GM19455 (cell line): ENCODE measurements at regions not wholly inside any gene's neighbourhood (a gene's known extent, or its start where the extent isn't known, plus 50 kb on each side); places are given as distances from the start of the nearest gene placed in this dataset.
"Not testable (repeated sequence)": the region's sequence is repeated elsewhere in the genome, so short reads cannot be mapped to it uniquely, and the experiment has no call there.

Experiments used
- ATAC-seq: cut with Tn5 transposase; IDR thresholded peaks from one replicate; pipeline ENCODE4 v1.9.1; 2021; ENCODE audit not compliant: unreplicated experiment

DNA sequence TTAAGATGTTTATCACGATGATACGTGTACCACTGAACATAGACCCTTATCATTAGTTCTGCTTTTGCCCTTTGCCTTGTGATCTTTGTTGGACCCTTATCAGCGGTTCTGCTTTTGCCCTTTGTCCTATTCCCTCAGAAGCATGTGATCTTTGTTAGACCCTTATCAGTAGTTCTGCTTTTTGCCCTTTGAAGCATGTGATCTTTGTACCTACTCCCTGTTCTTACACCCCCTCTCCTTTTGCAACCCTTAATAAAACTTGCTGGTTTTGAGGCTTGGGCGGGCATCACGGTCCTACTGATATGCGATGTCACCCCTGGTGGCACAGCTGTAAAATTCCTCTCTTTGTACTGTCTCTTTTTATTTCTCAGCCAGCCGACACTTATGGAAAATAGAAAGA lies 117.0 kb downstream of the SDHAF3 start:
- not testable (repeated sequence) for ATAC-seq

DNA sequence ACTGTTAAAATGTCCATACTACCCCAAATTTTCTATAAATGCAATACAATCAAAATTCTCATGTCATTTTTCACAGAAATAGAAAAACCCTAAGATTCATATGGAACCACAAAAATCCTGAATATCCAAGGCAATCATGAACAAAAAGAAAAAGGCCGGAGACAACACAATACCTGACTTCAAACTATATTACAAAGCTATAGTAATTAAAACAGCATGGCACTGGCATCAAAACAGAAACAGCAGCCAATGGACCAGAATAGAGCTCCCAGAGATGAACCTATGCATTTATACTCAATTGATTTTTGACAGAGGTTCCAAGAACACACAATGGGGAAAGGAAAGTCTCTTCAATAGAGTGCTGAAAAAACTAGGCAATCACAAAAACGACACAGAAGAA lies 128.8 kb downstream of the SDHAF3 start:
- no peak for ATAC-seq

DNA sequence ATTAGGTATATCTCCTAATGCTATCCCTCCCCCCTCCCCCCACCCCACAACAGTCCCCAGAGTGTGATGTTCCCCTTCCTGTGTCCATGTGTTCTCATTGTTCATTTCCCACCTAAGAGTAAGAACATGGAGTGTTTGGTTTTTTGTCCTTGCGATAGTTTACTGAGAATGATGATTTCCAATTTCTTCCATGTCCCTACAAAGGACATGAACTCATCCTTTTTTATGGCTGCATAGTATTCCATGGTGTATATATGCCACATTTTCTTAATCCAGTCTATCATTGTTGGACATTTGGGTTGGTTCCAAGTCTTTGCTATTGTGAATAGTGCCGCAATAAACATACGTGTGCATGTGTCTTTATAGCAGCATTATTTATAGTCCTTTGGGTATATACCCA lies 140.7 kb downstream of the SDHAF3 start:
- ATAC-seq = not testable (repeated sequence)

DNA sequence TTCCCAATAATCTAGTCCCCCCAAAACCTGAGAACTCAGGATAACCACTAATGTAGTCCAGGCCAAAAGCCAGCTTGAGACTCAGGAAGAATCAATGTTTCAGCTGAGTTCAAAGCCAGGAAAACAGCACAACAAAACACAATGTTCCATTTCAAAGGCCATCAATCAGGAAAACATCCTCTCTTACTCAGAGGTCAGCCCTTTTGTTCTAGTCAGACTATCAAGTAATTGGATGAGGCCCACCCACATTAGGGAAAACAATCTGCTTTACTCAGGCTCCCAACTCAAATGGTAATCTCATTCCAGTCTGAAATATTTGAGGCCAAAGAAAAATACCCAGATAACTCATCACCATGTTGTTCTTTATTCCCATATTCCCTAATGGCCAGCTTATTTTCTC lies 152.2 kb downstream of the SDHAF3 start:
- no peak for ATAC-seq

DNA sequence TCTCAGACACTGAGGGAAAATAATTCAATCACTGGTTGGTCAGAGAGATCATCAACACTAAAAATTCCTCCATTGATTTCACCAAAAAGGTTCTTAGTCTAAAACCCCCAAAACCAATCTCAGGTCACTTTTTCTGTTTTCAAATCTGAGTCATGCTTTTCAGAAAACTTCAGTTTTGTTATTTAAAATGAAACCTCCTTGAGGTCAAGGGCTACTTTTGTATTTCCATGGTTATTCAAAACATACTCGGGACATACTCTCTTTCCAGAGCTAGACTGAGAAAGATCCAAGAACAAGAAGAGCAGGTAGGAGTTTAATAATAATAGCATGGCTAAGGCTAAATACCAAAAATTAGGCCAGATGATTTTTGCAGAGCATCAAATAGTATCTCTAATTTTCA lies 152.8 kb downstream of the SDHAF3 start:
- no peak for ATAC-seq

DNA sequence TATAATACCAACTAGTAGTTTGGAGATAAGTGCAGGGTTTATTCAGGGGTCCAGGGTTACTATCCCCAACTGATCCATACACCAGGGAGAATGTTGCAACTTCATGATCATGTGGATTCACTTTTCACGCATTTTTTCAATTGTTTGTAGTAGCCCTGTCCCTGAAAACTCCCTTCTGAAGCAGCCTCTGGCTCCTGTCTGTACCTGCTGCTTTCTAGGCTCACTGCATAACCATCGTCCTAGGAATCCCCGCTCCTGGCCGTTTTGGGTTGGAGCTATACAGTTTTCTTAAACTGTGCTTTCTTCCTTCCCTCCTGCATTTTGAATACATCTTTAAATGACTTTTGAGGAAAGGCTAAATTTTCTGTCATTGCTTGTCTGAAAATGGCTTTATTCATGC lies 154.1 kb downstream of the SDHAF3 start:
- ATAC-seq = no peak

DNA sequence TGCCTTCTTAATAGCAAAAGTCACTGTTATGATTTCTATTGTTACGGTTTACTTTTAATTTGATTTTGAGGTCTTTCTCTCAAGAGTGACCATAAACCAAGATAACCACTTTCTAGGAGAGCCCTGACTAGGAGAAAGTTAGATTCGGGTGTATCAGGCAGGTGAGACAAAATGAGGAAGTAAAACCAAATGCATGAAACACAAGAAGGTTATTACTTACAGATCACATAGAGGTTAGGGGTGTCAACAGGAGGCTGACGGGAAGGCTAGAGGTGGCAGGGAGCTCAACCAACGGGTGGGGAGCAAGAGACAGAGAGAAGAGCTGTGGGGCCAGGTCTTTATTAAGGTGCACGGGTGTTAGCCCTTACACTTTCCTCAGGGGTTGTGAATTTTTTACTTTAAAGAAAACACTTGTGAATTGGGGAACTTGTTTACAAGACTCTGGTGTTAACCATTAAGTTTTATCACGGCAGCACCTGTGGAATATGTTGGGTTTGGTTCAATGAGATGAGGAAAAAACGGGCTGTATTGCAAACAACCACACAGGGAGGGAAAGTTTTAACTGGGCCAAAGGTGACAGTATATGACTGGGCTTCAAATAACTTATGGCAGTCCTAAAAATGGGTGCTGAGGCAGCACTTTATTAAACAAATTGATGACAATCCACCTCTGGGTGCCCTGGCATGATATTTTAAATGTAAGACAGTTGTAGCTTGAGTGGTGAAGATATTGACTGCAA lies 154.9 kb downstream of the SDHAF3 start:
- peak; percentile 71 for ATAC-seq

DNA sequence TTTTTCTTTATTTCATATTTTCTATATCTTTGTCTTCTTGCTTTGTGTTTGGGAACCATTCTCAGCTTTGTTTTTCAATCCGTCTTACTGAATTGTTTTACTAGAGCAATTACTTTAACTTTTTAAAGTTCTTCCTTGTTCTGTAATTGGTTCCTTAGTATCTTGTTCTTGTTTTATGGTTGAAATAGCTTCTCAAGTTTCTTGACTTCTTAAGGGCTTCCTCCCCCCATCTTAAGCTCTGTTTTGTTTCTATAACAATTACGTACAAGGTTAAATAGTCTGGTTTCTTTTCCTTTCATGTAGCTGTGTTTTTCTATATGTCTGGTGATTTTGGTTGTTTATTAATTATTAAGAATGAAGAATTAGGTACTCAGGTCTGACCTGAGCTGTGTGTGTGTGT lies 158.0 kb downstream of the SDHAF3 start:
- ATAC-seq = no peak

DNA sequence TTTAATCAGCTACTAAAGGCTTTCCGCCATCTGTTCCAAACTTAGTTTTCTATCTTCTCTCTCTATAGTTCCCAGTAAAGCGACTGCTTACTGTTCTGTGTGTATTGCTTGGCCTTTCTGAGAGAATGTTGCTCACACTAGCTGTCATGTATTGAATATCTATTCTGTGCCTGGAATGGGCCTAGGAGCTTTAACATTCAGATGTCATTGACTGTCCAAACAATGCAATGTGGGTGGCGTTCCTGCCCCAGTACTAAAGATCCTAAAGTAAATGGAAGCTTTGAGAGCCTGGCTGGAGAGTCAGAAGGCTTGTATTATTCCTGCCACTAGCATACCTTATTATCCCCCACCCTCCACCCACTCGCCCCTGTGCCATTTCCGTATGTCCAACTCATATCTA lies 163.5 kb downstream of the SDHAF3 start:
- no peak for ATAC-seq

DNA sequence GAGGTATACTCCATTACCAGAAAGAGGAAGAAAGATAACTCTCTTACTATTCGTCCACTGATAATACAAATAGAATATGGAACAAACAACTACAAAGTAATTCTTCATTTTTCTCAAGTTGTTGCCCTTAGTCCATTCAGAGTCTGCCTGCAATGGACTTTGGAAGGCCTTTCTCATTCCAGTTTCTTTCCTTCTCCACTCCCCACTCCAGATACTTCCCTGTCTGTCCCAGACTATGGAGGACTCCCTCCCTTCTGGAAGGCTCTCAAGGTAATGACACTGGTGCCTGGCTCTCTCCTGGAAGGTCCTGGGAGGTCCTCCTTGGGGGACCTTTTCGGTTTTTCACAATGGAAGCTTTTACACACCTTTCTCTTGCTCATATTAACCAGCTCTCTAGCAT lies 167.8 kb downstream of the SDHAF3 start:
- ATAC-seq = no peak

DNA sequence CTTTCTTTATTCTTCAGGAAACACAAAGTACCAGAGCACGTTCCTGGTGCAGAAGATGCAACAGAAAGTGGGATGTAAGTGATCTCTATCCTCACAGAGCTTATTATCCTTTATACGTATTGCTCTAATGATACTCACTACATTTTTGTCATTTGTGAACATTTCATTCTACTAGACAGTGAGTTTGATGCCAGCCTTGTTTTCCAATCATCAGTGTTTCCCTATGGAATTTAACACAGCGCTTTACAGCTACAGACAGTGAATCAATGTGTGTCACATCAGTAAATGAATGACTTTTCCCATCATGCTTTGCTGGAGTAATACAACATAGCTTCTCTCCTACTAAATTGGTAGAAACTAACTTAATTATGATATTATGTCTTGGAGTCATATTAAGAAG lies 175.5 kb downstream of the SDHAF3 start:
- ATAC-seq = no peak

DNA sequence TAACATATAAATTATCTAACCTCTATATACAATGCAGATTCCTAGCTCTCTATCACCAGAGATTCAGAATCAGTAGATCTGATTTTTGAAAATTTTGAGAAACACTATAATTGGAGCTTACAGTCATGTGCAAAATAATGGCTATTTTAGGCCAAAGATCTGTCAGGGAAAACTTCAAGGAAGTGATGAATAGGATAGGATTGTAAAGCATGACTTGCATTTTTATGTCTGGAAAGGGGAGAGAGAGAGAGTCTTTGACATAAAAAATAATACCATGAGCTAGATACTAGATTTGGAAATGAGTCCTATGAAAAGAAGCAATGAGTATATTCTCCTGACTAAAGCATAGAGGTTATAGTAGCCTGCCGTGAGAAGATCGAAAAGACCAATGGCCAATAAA lies 181.1 kb downstream of the SDHAF3 start:
- no peak for ATAC-seq

DNA sequence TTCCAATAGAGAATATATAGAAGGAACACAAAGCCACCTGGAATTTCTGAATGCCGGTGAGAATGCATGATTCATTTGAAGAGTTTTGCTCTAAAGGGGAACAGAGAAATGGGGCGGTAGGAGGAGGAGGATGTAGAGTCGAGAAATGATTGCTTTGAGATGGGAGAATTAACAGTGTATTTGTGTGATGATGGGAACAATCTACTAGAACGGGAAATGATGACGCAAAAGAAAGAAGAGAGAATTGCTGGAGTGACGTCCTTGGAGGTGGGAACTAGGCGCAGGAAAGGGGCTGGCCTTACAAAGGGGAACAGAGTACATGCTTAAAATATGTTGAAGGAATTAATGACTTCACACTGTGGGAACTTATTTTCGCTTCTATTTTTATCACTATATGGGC lies 188.1 kb downstream of the SDHAF3 start:
- no peak for ATAC-seq

DNA sequence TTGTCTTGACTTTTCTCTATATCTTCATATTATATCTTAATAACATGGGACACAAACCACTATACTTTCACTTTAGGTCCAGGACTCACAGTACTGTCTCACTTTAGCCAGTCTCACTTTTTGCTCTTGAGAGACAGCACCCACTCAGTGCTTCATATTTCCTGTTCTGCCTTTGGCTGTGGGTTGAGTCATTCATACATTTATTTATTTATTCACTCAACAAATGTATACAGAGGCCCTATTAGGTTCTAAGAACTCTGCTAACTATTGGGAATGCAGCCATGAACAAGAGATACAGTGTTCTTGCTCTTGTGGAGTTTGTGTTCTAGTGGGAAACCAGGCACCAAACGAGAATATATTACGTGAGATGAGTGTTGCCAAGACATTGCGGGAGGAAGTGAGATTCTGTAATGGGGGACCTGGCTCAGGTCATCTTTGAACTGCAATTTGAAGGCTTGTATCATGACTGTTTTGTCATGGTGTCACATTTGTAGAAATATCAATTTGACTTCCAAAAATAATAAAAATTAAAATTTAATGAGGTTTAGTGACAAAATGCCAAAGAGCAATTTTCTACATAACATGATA lies 190.1 kb downstream of the SDHAF3 start:
- ATAC-seq = no peak

DNA sequence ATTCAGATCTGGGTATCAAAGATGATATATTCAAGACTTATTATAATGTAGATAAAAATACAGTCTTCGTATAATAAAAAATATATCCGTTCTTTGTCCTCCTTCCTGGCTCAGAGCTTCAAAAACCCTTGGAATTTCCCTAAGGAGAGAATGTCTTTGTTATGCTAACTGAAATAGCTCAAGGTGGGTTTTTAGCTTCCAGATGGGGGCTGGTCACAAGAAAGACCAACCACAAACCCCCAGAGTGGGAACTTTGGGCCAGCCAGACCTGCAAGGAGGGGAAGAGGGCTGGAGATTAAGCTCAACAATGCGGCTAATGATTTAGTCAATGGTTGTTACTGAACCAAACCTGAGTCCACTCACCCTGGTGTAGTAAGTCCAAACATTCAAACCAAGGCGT lies 196.4 kb downstream of the SDHAF3 start:
- no peak for ATAC-seq

DNA sequence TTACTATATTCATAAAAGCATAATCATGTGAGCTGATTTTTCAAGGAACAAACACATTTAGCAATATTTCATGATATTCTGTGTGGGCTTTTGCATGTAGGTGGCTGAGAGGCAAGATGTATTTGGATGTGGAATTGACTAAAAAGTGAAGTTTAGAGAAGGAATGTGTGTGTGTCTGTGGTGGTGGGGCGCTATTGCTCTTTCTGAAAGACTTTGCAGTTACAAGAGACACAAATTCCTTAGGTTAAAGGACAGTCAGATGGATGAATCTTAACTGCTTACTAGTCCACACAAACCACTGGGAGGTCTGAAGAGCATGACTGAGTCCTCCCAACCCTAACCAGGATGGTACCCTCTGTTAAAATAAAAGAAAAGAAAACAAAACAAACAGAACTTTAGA lies 200.1 kb downstream of the SDHAF3 start:
- no peak for ATAC-seq

DNA sequence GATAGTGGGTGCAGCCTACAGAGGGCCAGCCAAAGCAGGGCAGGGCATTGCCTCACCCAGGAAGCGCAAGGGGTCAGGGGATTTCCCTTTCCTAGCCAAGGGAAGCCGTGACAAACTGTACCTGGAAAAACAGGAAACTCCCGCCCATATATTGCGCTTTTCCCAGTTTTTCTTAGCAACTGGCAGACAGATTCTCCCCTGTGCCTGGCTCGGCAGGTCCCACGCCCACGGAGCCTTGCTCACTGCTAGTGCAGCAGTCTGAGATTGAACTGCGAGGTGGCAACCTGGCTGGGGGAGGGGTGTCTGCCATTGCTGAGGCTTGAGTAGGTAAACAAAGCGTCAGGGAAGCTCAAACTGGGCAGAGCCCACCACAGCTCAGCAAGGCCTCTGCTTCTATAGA lies 212.4 kb downstream of the SDHAF3 start:
- ATAC-seq = not testable (repeated sequence)

DNA sequence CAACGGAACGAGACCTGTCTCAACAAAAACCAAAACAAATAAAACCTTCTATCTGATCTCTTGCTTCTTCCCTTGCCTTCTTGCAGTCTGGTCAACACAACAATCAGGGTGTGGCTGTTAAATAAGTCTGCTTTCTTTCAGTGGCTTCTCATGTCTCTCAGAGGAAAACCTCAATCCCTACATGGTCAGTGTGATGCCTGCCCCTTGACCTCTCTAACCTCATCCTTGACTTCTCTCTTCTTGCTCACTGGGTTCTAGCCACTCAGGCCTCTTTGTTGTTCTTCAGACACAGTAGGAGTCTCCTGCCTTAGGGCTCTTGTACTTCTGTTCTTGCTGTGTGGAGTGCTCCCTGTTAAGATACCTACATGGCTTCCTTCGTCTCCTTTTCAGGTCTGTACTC lies 220.4 kb downstream of the SDHAF3 start:
- ATAC-seq = no peak

DNA sequence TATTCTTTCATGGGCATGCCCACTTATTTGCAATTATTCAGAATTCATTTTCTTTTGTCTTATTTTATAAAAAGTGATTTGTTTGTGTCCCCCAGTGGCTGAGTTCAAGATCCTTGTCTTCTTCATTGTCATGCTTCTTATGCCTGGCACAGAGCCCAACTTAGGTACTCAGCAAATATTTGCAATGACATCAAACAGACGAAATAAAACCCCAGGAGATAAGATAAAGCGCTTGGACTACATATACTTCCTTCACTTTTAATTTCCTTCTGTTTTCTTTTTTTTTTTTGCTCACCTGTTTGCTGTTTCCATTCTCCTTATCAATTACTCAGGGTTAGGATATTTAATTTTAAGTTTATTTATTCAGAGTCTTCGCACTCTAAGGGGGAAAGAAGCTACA lies 225.0 kb downstream of the SDHAF3 start:
- no peak for ATAC-seq

DNA sequence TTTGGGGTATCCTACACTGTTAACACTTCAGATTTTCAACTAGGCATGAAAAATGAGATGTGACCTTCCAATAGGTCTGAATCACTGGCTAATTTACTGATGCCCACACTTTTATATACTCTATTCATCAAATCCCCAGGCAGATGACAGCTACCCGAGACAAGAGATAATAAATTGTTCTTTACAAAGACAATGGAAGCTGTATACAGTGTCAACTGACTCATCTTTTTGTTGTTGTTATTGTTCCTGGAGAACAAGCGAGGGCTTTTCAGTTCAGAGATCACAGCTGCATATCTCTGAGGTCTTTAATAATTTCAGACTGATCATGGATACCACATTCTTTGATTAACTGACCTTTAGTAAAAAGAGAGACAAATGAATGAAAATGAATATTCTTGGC lies 228.9 kb downstream of the SDHAF3 start:
- ATAC-seq = no peak

DNA sequence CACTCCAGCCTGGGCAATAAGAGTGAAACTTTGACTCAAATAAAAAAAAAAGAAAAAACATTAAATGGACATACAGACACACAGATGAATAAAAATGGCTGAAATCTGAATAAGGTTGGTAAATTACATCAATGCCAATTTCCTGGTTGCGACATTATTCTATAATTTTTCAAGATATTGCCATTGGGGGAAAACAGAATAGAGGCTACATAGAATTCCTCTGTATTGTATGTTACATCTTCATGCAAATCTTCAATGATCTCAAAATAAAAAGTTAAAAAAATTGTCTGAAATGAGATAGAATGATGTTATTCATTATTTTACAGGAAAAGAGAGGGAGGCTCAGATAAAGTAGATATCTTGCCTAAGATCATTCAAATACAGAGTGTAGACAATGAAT lies 234.0 kb downstream of the SDHAF3 start:
- no peak for ATAC-seq

DNA sequence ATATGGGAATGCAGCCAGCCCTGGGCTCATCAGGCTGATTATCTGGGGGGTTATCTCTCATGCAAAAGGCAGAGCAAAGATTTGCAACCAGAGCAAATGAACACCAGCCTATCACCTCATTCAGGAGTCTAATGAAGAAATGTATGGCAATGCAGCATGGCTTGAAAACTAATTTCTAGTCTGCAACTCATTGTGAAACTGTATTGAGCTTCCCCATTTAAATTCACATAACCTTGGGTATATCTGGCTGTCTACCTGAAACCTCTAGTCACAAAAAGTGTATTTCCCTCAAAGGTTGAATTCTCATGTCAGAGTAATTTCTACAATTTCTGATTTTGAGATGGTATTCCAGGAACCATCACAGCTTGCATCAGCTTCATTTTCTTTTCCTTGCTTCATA lies 240.0 kb downstream of the SDHAF3 start:
- ATAC-seq = no peak

DNA sequence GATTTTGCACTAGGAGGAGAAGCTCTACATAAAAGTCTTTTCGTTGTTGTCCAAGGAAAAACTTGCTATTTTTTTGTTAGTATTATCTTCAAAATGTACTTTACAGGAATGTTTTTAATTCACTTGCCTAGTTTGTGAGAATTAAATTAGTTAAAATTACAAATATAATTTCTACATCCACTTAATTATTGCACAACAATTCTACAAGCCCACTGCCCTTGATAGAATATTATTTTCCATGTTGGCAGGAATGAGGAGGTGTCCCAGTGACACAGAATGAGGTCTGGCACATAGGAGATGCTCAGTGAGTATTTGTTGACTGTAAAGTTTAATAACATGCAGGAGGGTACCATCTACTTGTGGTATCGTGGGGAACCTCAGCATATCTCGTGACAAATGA lies 255.4 kb downstream of the SDHAF3 start:
- ATAC-seq = no peak
